Endothelial cell (in vitro differentiated cells): ENCODE measurements at regions not wholly inside any gene's neighbourhood (a gene's known extent, or its start where the extent isn't known, plus 50 kb on each side); places are given as distances from the start of the nearest gene placed in this dataset.

Experiments used
- DNase-seq: peaks from one replicate; pipeline ENCODE4 v3.0.0; 2021; ENCODE audit warnings: low spot score
- H3K27ac Mint-ChIP-seq: one replicate; pipeline ENCODE4 v1.8.0; 2021; ENCODE audit warnings: mixed read lengths, inconsistent platforms; ENCODE audit not compliant: unreplicated experiment
- H3K27me3 Mint-ChIP-seq: one replicate; pipeline ENCODE4 v1.8.0; 2021; ENCODE audit warnings: mild to moderate bottlenecking, moderate library complexity, mixed read lengths, inconsistent platforms; ENCODE audit not compliant: unreplicated experiment
- H3K36me3 Mint-ChIP-seq: one replicate; pipeline ENCODE4 v1.8.0; 2021; ENCODE audit warnings: mild to moderate bottlenecking, low read depth, mixed read lengths, inconsistent platforms; ENCODE audit not compliant: unreplicated experiment
- H3K4me1 Mint-ChIP-seq: one replicate; pipeline ENCODE4 v1.8.0; 2021; ENCODE audit warnings: mild to moderate bottlenecking, mixed read lengths, inconsistent platforms; ENCODE audit not compliant: unreplicated experiment
- H3K4me3 Mint-ChIP-seq: one replicate; pipeline ENCODE4 v1.8.0; 2021; ENCODE audit warnings: mild to moderate bottlenecking, mixed read lengths, inconsistent platforms; ENCODE audit not compliant: unreplicated experiment
- H3K9me3 Mint-ChIP-seq: one replicate; pipeline ENCODE4 v1.8.0; 2021; ENCODE audit warnings: mixed read lengths, inconsistent platforms; ENCODE audit not compliant: unreplicated experiment
- CTCF ChIP-seq: fragments of 200-600 bp; sonication (generic); IDR thresholded peaks from one replicate; pipeline ENCODE4 v1.5.0; 2021; ENCODE audit warnings: antibody characterized with exemption; ENCODE audit not compliant: unreplicated experiment

- H3K4me1 Mint-ChIP-seq: peaks cover 7% of the 10 kb centered on the region
- H3K4me3 Mint-ChIP-seq: no peak overlapping the region
- DNase-seq: no peak
- no peak overlapping the region for H3K27ac Mint-ChIP-seq
- H3K9me3 Mint-ChIP-seq: no peaks in the 10 kb centered on the region
- no peaks in the 10 kb centered on the region for H3K27me3 Mint-ChIP-seq
- no peak for TF ChIP-seq CTCF
- H3K36me3 Mint-ChIP-seq: no peaks in the 10 kb centered on the region
Observed at GRCh38 chr10:129170812-129171211, 296.2 kb upstream of the MGMT start.

- Mint-ChIP-seq H3K9me3 (no peaks in the 10 kb centered on the region), H3K27me3 (no peaks in the 10 kb centered on the region), H3K4me3 (no peak overlapping the region), H3K27ac (no peak overlapping the region), H3K4me1 (peaks cover 7% of the 10 kb centered on the region), H3K36me3 (no peaks in the 10 kb centered on the region)
- TF ChIP-seq CTCF: no peak
- no peak for DNase-seq
Observed at GRCh38 chr10:129171812-129172211, 295.2 kb upstream of the MGMT start.

- Mint-ChIP-seq H3K4me1 (peaks cover 18% of the 10 kb centered on the region), H3K27ac (no peak overlapping the region), H3K27me3 (peaks cover 2% of the 10 kb centered on the region), H3K36me3 (no peaks in the 10 kb centered on the region), H3K9me3 (no peaks in the 10 kb centered on the region), H3K4me3 (no peak overlapping the region)
- no peak for TF ChIP-seq CTCF
- DNase-seq: no peak
Observed at GRCh38 chr10:129174232-129175014, 292.6 kb upstream of the MGMT start.

- H3K27me3 Mint-ChIP-seq: peaks cover 3% of the 10 kb centered on the region
- H3K36me3 Mint-ChIP-seq: no peaks in the 10 kb centered on the region
- TF ChIP-seq CTCF: no peak
- H3K27ac Mint-ChIP-seq: no peak overlapping the region
- H3K4me1 Mint-ChIP-seq: peaks cover 21% of the 10 kb centered on the region
- DNase-seq: no peak
- no peaks in the 10 kb centered on the region for H3K9me3 Mint-ChIP-seq
- H3K4me3 Mint-ChIP-seq: no peak overlapping the region
Observed at GRCh38 chr10:129179245-129179971, 287.6 kb upstream of the MGMT start.
